OCI-LY3 (cell line): ENCODE measurements at regions not wholly inside any gene's neighbourhood (a gene's known extent, or its start where the extent isn't known, plus 50 kb on each side); places are given as distances from the start of the nearest gene placed in this dataset.
"Not testable (repeated sequence)": the region's sequence is repeated elsewhere in the genome, so short reads cannot be mapped to it uniquely, and the experiment has no call there.

Experiments
- H2AFZ ChIP-seq: fragments of 200-600, 300-600 bp; shearing (Covaris generic); 2 replicates; pipeline ENCODE4 v1.6.0; 2014; ENCODE audit warnings: antibody characterized with exemption, low read depth, low read length
- H3K27ac ChIP-seq: fragments of 200-600, 300-600 bp; sonication (generic); 2 replicates; pipeline ENCODE4 v1.5.1; 2014; ENCODE audit warnings: mild to moderate bottlenecking, low read length, moderate library complexity, mixed read lengths
- H3K27me3 ChIP-seq: fragments of 200-600, 300-600 bp; sonication (generic); 2 replicates; pipeline ENCODE4 v1.6.1; 2014; ENCODE audit warnings: low read depth, low read length, mixed read lengths
- H3K36me3 ChIP-seq: fragments of 200-600, 300-600 bp; sonication (generic); replicated peaks from 2 replicates; pipeline ENCODE3; 2014; ENCODE audit warnings: low read depth, low read length, mixed read lengths
- H3K4me1 ChIP-seq: fragments of 300-600, 200-600 bp; sonication (generic); 2 replicates; pipeline ENCODE4 v1.6.1; 2014; ENCODE audit warnings: low read length, mixed read lengths
- H3K4me2 ChIP-seq: fragments of 200-600, 300-600 bp; sonication (generic); 2 replicates; pipeline ENCODE4 v1.6.1; 2014; ENCODE audit warnings: low read length, mixed read lengths
- H3K4me3 ChIP-seq: fragments of 300-600, 200-600 bp; sonication (generic); 2 replicates; pipeline ENCODE4 v1.5.1; 2014; ENCODE audit warnings: antibody characterized with exemption, mild to moderate bottlenecking, low read length, moderate library complexity
- H3K79me2 ChIP-seq: fragments of 300-600, 200-600 bp; shearing (Covaris generic); 2 replicates; pipeline ENCODE4 v1.6.1; 2014; ENCODE audit warnings: mild to moderate bottlenecking, low read length, mixed read lengths
- H3K9ac ChIP-seq: fragments of 300-600, 200-600 bp; shearing (Covaris generic); 2 replicates; pipeline ENCODE4 v1.6.0; 2014; ENCODE audit warnings: mild to moderate bottlenecking, low read length, moderate library complexity
- H3K9me3 ChIP-seq: fragments of 200-600, 300-600 bp; shearing (Covaris generic); 2 replicates; pipeline ENCODE4 v1.6.1; 2014; ENCODE audit warnings: low read length, mixed read lengths; ENCODE audit not compliant: insufficient read depth
- H4K20me1 ChIP-seq: fragments of 200-600, 300-600 bp; sonication (generic); 2 replicates; pipeline ENCODE4 v1.6.1; 2016; ENCODE audit warnings: low read length, mixed read lengths; ENCODE audit not compliant: insufficient read depth
- EZH2phosphoT487 ChIP-seq: fragments of 200-600 bp; shearing (Covaris generic); IDR thresholded peaks from 2 replicates; pipeline ENCODE4 v1.6.1; 2018; ENCODE audit warnings: antibody characterized with exemption, mixed run types, low read depth
- TF ChIP-seq, protein P1 (sequence below): fragments of 200-600, 300-600 bp; sonication (generic); IDR thresholded peaks from 2 replicates; pipeline ENCODE4 v1.5.1; 2014; ENCODE audit warnings: antibody characterized with exemption, low read length, low read depth

DNA sequence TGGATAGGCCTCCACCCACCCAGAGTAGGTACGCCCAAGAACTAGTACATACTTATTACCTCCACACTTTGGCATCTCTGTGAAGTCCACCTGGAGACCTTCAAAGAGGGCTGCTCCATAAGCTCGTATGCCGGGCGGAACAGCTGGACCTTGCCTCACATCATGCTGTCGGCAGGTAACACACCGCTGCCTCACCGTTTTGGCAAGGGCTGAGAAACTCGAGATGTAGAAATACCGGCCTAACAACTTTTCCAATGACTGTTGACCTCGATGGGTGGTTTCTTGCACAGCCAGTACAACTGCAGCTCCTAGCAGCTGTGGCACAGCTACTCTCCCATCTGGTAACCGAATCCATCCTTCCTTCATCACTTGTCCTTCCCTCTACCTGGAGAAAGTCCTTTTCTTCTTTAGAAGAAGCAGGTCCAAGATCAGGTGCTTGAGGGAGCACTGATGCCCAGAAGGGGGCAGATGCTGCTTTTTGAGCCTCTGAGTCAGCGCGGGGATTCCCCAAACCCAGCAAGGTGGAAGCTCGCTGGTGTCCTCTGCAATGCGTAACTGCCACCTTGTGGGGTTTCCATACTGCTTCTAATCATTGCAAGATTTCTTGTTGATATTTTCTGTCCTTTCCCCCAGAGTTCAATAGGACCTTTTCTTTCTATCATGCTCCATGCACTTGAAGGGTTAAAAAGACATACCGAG, 301.9 kb upstream of the FRG2C start:
- H3K9me3 ChIP-seq, H3K27me3 ChIP-seq, H3K4me3 ChIP-seq, H4K20me1 ChIP-seq, H2AFZ ChIP-seq, H3K36me3 ChIP-seq, H3K27ac ChIP-seq, H3K9ac ChIP-seq, H3K4me1 ChIP-seq, H3K79me2 ChIP-seq: not testable (repeated sequence)
- TF ChIP-seq, protein P1, sequence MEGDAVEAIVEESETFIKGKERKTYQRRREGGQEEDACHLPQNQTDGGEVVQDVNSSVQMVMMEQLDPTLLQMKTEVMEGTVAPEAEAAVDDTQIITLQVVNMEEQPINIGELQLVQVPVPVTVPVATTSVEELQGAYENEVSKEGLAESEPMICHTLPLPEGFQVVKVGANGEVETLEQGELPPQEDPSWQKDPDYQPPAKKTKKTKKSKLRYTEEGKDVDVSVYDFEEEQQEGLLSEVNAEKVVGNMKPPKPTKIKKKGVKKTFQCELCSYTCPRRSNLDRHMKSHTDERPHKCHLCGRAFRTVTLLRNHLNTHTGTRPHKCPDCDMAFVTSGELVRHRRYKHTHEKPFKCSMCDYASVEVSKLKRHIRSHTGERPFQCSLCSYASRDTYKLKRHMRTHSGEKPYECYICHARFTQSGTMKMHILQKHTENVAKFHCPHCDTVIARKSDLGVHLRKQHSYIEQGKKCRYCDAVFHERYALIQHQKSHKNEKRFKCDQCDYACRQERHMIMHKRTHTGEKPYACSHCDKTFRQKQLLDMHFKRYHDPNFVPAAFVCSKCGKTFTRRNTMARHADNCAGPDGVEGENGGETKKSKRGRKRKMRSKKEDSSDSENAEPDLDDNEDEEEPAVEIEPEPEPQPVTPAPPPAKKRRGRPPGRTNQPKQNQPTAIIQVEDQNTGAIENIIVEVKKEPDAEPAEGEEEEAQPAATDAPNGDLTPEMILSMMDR: peak; percentile 65
- peak overlapping the region; percentile 32; the same call in 1 of the 2 replicates for H3K4me2 ChIP-seq

DNA sequence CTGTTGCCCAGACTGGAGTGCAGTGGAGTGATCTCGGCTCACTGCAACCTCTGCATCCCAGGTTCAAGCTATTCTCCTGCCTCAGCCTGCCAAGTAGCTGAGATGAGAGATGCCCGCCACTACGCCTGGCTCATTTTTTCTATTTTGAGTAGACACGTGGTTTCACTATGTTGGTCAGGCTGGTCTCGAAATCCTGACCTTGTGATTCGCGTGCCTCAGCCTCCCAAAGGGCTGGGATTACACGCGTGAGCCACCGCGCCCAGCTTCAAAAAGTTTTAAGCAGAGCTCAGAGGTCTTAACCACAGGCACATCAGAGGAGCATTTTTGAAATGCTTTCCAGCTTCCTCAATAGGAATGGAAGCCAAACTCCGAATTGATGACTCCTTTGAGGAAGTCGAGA, 291.2 kb upstream of the FRG2C start:
- H3K27me3 ChIP-seq, H3K4me3 ChIP-seq, H3K27ac ChIP-seq, H2AFZ ChIP-seq, H3K9ac ChIP-seq, H3K9me3 ChIP-seq, H3K4me2 ChIP-seq, H4K20me1 ChIP-seq, H3K4me1 ChIP-seq, H3K79me2 ChIP-seq, H3K36me3 ChIP-seq: not testable (repeated sequence)

DNA sequence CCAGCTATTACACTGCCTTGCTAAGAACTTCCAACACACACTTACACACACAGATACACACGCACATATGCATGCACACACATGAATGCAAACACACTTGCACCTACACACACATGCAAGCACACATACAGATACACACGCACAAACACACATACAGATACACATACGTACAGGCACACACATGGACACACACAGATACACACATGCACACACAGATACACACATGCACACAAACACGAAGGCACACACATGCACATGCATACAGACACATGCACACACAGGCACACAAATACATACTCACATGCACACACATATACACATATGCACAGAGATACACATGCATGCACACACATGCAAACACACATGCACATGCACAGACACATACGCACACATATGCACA, 284.3 kb upstream of the FRG2C start:
- not testable (repeated sequence) for H3K27me3 ChIP-seq, H3K4me1 ChIP-seq, H3K36me3 ChIP-seq, H2AFZ ChIP-seq, H3K4me2 ChIP-seq, H4K20me1 ChIP-seq, H3K79me2 ChIP-seq, H3K9me3 ChIP-seq, H3K4me3 ChIP-seq, H3K27ac ChIP-seq, H3K9ac ChIP-seq

DNA sequence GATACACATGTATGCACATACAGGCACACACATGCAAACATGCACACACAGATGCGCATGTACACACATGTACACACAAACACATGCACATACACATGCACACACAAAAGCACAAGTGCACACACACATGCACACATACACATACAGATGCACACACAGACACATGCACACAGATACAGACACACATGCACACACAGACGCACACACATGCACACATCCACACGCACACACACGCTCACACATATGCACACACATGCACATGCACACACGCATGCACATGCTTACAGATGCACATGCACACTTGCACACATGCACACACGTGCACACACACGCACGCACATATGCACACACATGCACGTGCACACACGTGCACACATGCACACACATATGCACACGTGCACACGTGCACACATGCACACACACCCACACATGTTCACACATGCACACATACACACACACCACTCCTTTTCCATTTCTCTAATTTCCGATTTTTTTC, 283.8 kb upstream of the FRG2C start:
- Histone ChIP-seq H2AFZ (no peak overlapping the region), H3K79me2 (no peaks in the 10 kb centered on the region), H3K9me3 (no peaks in the 10 kb centered on the region), H3K4me2 (no peak overlapping the region), H3K4me1 (no peaks in the 10 kb centered on the region), H4K20me1 (no peaks in the 10 kb centered on the region), H3K36me3 (no peaks in the 10 kb centered on the region), H3K4me3 (no peak overlapping the region), H3K9ac (no peak overlapping the region), H3K27ac (no peak overlapping the region), H3K27me3 (no peaks in the 10 kb centered on the region)
- no peak for TF ChIP-seq EZH2phosphoT487
- TF ChIP-seq, protein P1: no peak

DNA sequence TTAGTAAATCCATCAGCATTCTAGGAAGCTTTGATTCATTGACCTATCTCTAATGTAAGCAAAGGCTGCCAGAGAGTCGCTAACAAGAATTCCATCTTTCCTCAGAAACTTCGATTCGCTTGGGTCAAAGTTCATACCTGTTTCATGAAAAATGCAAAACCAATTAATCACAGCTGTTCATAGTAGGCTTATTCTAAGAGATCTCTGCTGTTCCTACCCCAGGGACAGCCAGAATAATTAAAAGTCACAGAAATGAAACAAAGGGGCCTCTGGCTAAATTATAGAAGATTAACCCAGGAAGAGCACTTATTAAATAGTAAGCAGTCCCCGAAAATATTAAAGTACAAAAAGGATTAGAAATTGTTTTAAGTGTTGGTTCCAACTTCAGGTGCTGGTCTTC, 280.1 kb upstream of the FRG2C start:
- H3K27me3 ChIP-seq, H3K27ac ChIP-seq, H4K20me1 ChIP-seq, H3K9me3 ChIP-seq, H3K4me3 ChIP-seq, H3K36me3 ChIP-seq, H3K4me1 ChIP-seq, H2AFZ ChIP-seq, H3K4me2 ChIP-seq, H3K79me2 ChIP-seq, H3K9ac ChIP-seq: not testable (repeated sequence)

DNA sequence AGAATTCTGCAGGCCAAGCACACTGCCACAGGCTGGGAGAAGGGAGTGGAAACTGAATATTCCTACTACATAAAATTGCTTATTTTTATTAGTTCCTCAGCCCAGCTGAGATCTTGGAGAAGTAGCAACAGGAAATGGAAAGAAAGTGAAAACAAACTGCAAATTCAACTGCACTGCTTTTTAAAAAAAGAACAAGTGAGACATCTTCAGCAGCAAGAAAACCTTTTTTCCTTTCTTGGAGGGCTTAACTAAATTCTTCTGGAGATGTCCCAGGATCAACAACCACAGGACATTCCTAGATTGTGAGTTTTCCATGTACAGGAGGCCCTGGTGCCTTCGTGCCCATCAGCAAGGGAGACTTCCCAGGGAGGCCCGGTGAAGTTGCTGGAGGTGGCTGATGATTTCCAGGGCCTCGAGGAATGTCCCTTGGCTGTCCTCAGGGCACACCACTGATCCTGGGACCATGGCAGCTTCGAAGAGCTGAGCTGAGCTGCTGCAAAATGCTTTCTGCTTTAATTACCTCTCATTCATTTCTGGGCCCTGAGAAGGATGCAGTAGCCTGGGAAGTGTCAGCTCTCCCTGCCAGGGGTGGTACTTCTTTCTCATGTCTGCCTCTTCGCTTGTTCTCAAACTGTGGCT, 275.5 kb upstream of the FRG2C start:
- not testable (repeated sequence) for H3K4me2 ChIP-seq, H3K4me1 ChIP-seq, H3K9me3 ChIP-seq, H4K20me1 ChIP-seq, H3K9ac ChIP-seq, H3K79me2 ChIP-seq, H3K4me3 ChIP-seq, H3K36me3 ChIP-seq, H2AFZ ChIP-seq, H3K27me3 ChIP-seq, H3K27ac ChIP-seq

DNA sequence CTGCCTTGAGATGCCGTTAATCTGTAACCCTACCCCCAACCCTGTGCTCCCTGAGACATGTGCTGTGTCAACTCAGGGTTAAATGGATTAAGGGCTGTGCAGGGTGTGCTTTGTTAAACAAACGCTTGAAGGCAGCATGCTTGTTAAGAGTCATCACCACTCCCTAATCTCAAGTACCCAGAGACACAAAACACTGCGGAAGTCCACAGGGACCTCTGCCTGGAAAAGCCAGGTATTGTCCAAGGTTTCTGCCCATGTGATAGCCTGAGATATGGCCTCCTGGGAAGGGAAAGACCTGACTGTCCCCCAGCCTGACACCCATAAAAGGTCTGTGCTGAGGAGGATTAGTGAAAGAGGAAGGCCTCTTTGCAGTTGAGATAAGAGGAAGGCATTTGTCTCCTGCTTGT, 270.8 kb upstream of the FRG2C start:
- not testable (repeated sequence) for H3K27ac ChIP-seq, H4K20me1 ChIP-seq, H3K4me2 ChIP-seq, H3K36me3 ChIP-seq, H3K79me2 ChIP-seq, H2AFZ ChIP-seq, H3K9me3 ChIP-seq, H3K4me3 ChIP-seq, H3K4me1 ChIP-seq, H3K9ac ChIP-seq, H3K27me3 ChIP-seq

DNA sequence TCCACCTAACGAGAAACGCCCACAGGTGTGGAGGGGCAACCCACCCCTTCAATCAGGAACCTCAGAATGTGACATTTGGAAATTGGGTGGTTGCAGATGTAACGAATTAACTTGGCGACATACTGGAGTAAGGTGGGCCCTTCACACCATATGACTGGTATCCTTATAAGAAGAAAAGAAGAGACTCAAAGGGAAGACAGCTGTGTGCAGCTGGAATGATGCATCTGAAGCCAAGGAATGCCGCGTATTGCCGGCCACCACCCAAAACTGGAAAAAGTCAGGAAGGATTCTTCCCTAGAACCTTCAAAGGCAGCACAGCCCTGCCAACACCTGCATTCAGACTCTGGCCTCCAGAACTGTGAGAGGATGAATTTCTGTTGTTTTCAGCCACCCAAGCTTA, 270.0 kb upstream of the FRG2C start:
- H3K4me1 ChIP-seq, H3K79me2 ChIP-seq, H3K27ac ChIP-seq, H3K9me3 ChIP-seq, H3K4me3 ChIP-seq, H3K36me3 ChIP-seq, H2AFZ ChIP-seq, H3K4me2 ChIP-seq, H3K9ac ChIP-seq, H3K27me3 ChIP-seq, H4K20me1 ChIP-seq: not testable (repeated sequence)
